ENCODE measurements at regions not wholly inside any gene's neighbourhood (a gene's known extent, or its start where the extent isn't known, plus 50 kb on each side); places are given as distances from the start of the nearest gene placed in this dataset.

DNA sequence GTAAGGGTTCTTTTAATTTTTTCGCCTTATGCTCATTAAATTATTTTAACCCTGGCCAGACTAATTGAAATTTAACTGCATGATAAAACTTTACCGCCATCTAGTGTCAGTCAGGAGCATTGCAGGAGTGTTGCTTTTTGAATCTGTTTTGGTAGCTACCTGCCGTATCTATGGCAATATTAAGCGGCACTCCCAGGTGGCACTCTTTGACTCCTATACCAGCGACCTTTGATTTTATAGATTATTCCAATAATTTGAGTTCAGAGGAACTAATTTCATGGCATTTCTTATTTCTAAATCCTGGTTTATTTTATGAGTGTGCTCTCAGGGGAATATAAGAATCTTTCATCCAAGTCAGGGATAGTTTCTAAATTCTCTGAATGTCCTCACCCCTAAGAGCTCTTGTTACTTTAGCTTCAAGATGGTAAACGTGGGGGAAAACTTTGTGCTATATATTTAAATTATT lies 198.9 kb downstream of the REEP3 start:
- TF ChIP-seq TAF1 (IDR thresholded peaks at IDR 0.05; ENCODE audit: borderline replicate concordance, low read depth, low read length) (no peak), POLR2A (IDR thresholded peaks at IDR 0.05; ENCODE audit: low read depth, low read length) (no peak)

All from GM12892 (cell line).